ENCODE measurements at regions not wholly inside any gene's neighbourhood (a gene's known extent, or its start where the extent isn't known, plus 50 kb on each side); places are given as distances from the start of the nearest gene placed in this dataset.
"Not testable (repeated sequence)": the region's sequence is repeated elsewhere in the genome, so short reads cannot be mapped to it uniquely, and the experiment has no call there.

- DNase-seq (ENCODE audit: insufficient read length, low spot score) (no peak), FAIRE-seq (no peak)
Measured at GRCh38 chr2:234863043-234863934, 88.5 kb upstream of the SH3BP4 start.

GRCh38 chr2:234861841-234862735 is 89.7 kb upstream of the SH3BP4 start:
- DNase-seq (ENCODE audit: insufficient read length, low spot score) (no peak), FAIRE-seq (no peak)

- not testable (repeated sequence) for DNase-seq (ENCODE audit: insufficient read length, low spot score); FAIRE-seq
Measured at GRCh38 chr2:234859330-234859872, 92.4 kb upstream of the SH3BP4 start.

GRCh38 chr2:234858790-234859329 is 93.0 kb upstream of the SH3BP4 start:
- no peak for DNase-seq (ENCODE audit: insufficient read length, low spot score)
- no peak for FAIRE-seq

GRCh38 chr2:234858145-234858544 is 93.7 kb upstream of the SH3BP4 start:
- DNase-seq (ENCODE audit: insufficient read length, low spot score), result no peak
- FAIRE-seq, result no peak

GRCh38 chr2:234853729-234854128 is 98.1 kb upstream of the SH3BP4 start:
- DNase-seq (ENCODE audit: insufficient read length, low spot score) (no peak), FAIRE-seq (no peak)

- DNase-seq (ENCODE audit: insufficient read length, low spot score), result no peak
- no peak for FAIRE-seq
Measured at GRCh38 chr2:234852941-234853340, 98.9 kb upstream of the SH3BP4 start.

GRCh38 chr2:234852035-234852434 is 99.8 kb upstream of the SH3BP4 start:
- no peak for FAIRE-seq
- DNase-seq (ENCODE audit: insufficient read length, low spot score), result no peak

GRCh38 chr2:234851451-234851850 is 100.4 kb upstream of the SH3BP4 start:
- FAIRE-seq (no peak), DNase-seq (ENCODE audit: insufficient read length, low spot score) (no peak)

- no peak for FAIRE-seq
- DNase-seq (ENCODE audit: insufficient read length, low spot score), result no peak
Measured at GRCh38 chr2:234850818-234851217, 101.0 kb upstream of the SH3BP4 start.

- no peak for DNase-seq (ENCODE audit: insufficient read length, low spot score)
- no peak for FAIRE-seq
Measured at GRCh38 chr2:234849678-234850077, 102.1 kb upstream of the SH3BP4 start.

- FAIRE-seq (no peak), DNase-seq (ENCODE audit: insufficient read length, low spot score) (no peak)
Measured at GRCh38 chr2:234848578-234848977, 103.2 kb upstream of the SH3BP4 start.

- FAIRE-seq, result no peak
- DNase-seq (ENCODE audit: insufficient read length, low spot score), result no peak
Measured at GRCh38 chr2:234847639-234848038, 104.2 kb upstream of the SH3BP4 start.

- no peak for FAIRE-seq
- DNase-seq (ENCODE audit: insufficient read length, low spot score), result no peak
Measured at GRCh38 chr2:234847364-234847635, 104.5 kb upstream of the SH3BP4 start.

- no peak for DNase-seq (ENCODE audit: insufficient read length, low spot score)
- no peak for FAIRE-seq
Measured at GRCh38 chr2:234846599-234847363, 105.0 kb upstream of the SH3BP4 start.

GRCh38 chr2:234845602-234846590 is 105.9 kb upstream of the SH3BP4 start:
- DNase-seq (ENCODE audit: insufficient read length, low spot score) (no peak), FAIRE-seq (no peak)

GRCh38 chr2:234843411-234843810 is 108.4 kb upstream of the SH3BP4 start:
- FAIRE-seq (no peak), DNase-seq (ENCODE audit: insufficient read length, low spot score) (no peak)

GRCh38 chr2:234842753-234843152 is 109.1 kb upstream of the SH3BP4 start:
- no peak for DNase-seq (ENCODE audit: insufficient read length, low spot score)
- FAIRE-seq, result no peak

GRCh38 chr2:234841321-234842015 is 110.3 kb upstream of the SH3BP4 start:
- DNase-seq (ENCODE audit: insufficient read length, low spot score) (no peak), FAIRE-seq (no peak)
